ENCODE measurements at regions not wholly inside any gene's neighbourhood (a gene's known extent, or its start where the extent isn't known, plus 50 kb on each side); places are given as distances from the start of the nearest gene placed in this dataset.

GRCh38 chr1:68378296-68379084 is 71.3 kb downstream of the RPE65 start:
- Histone ChIP-seq H3K36me3 (no peaks in the 10 kb centered on the region), H3K27me3 (no peaks in the 10 kb centered on the region), H3K9me3 (no peaks in the 10 kb centered on the region), H3K4me1 (ENCODE audit: insufficient read depth) (no peaks in the 10 kb centered on the region), H3K4me3 (no peak overlapping the region), H3K27ac (no peak overlapping the region)
- no peak for DNase-seq
- intact Hi-C loops (cut with DNase I): no loop called here
- 83 to 89% (median 83%) methylated on average over 2 of the region's 2 CpGs for WGBS, 3 donors
- TF ChIP-seq POLR2A (IDR thresholded peaks at IDR 0.05): no peak
- TF ChIP-seq CTCF (IDR thresholded peaks at IDR 0.05): no peak
- no peak for TF ChIP-seq EP300 (IDR thresholded peaks at IDR 0.05)

- intact Hi-C loops (cut with DNase I): no loop called here
- WGBS, 3 donors: 90 to 99% (median 96%) methylated on average over 3 of the region's 3 CpGs
- DNase-seq: no peak
Observed at GRCh38 chr1:68377098-68377497, 72.7 kb downstream of the RPE65 start.

GRCh38 chr1:68376441-68376840 is 73.3 kb downstream of the RPE65 start:
- TF ChIP-seq POLR2A (IDR thresholded peaks at IDR 0.05): no peak
- TF ChIP-seq EP300 (IDR thresholded peaks at IDR 0.05): no peak
- no peak for TF ChIP-seq CTCF (IDR thresholded peaks at IDR 0.05)
- Histone ChIP-seq H3K4me3 (no peak overlapping the region), H3K27ac (no peak overlapping the region), H3K9me3 (no peaks in the 10 kb centered on the region), H3K27me3 (no peaks in the 10 kb centered on the region), H3K4me1 (ENCODE audit: insufficient read depth) (no peaks in the 10 kb centered on the region), H3K36me3 (no peaks in the 10 kb centered on the region)
- intact Hi-C loops (cut with DNase I): no loop called here
- no peak for DNase-seq

More at GRCh38 chr1:68377098-68377497, 72.7 kb downstream of the RPE65 start:
- H3K36me3 ChIP-seq: no peaks in the 10 kb centered on the region
- no peaks in the 10 kb centered on the region for H3K27me3 ChIP-seq
- no peak overlapping the region for H3K27ac ChIP-seq
- no peaks in the 10 kb centered on the region for H3K4me1 ChIP-seq (ENCODE audit: insufficient read depth)
- TF ChIP-seq POLR2A (IDR thresholded peaks at IDR 0.05): no peak
- TF ChIP-seq EP300 (IDR thresholded peaks at IDR 0.05): no peak
- TF ChIP-seq CTCF (IDR thresholded peaks at IDR 0.05): no peak
- H3K4me3 ChIP-seq: no peak overlapping the region
- no peaks in the 10 kb centered on the region for H3K9me3 ChIP-seq

GRCh38 chr1:68375919-68376318 is 73.8 kb downstream of the RPE65 start:
- Histone ChIP-seq H3K4me3 (no peak overlapping the region), H3K9me3 (no peaks in the 10 kb centered on the region), H3K4me1 (ENCODE audit: insufficient read depth) (no peaks in the 10 kb centered on the region), H3K36me3 (no peaks in the 10 kb centered on the region), H3K27me3 (no peaks in the 10 kb centered on the region), H3K27ac (no peak overlapping the region)
- TF ChIP-seq EP300 (IDR thresholded peaks at IDR 0.05) (no peak), CTCF (IDR thresholded peaks at IDR 0.05) (no peak), POLR2A (IDR thresholded peaks at IDR 0.05) (no peak)
- no peak for DNase-seq
- 18 to 43% (median 25%) methylated on average over 1 of the region's 1 CpG for WGBS, 3 donors
- intact Hi-C loops (cut with DNase I): no loop called here

Measured in ovary (tissue), 7 donors.